Astrocyte (in vitro differentiated cells and primary cell): ENCODE measurements at regions not wholly inside any gene's neighbourhood (a gene's known extent, or its start where the extent isn't known, plus 50 kb on each side); places are given as distances from the start of the nearest gene placed in this dataset.

Experiments used
- DNase-seq: peaks from one replicate; pipeline ENCODE4 v3.0.0-alpha.2; 2010; ENCODE audit warnings: low read depth
- FAIRE-seq: peaks from 2 replicates; lab custom pipeline; 2011; peaks lifted over from hg19 to GRCh38; lab: Jason Lieb, UNC
- H2AFZ ChIP-seq: 2 replicates; pipeline ENCODE4 v1.6.0; 2012; ENCODE audit warnings: low read depth, low read length, inconsistent platforms
- H3K27ac ChIP-seq: 2 replicates; pipeline ENCODE4 v1.5.1; 2011; ENCODE audit warnings: low read depth, low read length, inconsistent platforms
- H3K27me3 ChIP-seq: 2 replicates; pipeline ENCODE4 v1.6.0; 2011; ENCODE audit warnings: low read length, inconsistent platforms; ENCODE audit not compliant: insufficient read depth
- H3K36me3 ChIP-seq: 2 replicates; pipeline ENCODE4 v1.5.1; 2011; ENCODE audit warnings: low read length, inconsistent platforms; ENCODE audit not compliant: insufficient read depth
- H3K4me1 ChIP-seq: 2 replicates; pipeline ENCODE4 v1.5.1; 2011; ENCODE audit warnings: low read length, inconsistent platforms; ENCODE audit not compliant: insufficient read depth
- H3K4me2 ChIP-seq: 2 replicates; pipeline ENCODE4 v1.6.0; 2012; ENCODE audit warnings: low read length, inconsistent platforms
- H3K4me3 ChIP-seq: 2 replicates; pipeline ENCODE4 v1.5.1; 2011; ENCODE audit warnings: low read depth, mild to moderate bottlenecking, low read length, inconsistent platforms; ENCODE audit not compliant: insufficient read depth
- H3K79me2 ChIP-seq: 2 replicates; pipeline ENCODE4 v1.6.0; 2012; ENCODE audit warnings: mild to moderate bottlenecking, low read length, inconsistent platforms; ENCODE audit not compliant: insufficient read depth
- H3K9ac ChIP-seq: 2 replicates; pipeline ENCODE4 v1.6.0; 2012; ENCODE audit warnings: mild to moderate bottlenecking, low read length, inconsistent platforms
- H3K9me3 ChIP-seq: 2 replicates; pipeline ENCODE4 v1.5.1; 2012; ENCODE audit warnings: low read depth, mild to moderate bottlenecking, low read length, inconsistent platforms; ENCODE audit not compliant: insufficient read depth
- H4K20me1 ChIP-seq: 2 replicates; pipeline ENCODE4 v1.6.0; 2012; ENCODE audit warnings: low read length, inconsistent platforms; ENCODE audit not compliant: insufficient read depth
- H3K27ac Mint-ChIP-seq: one replicate; pipeline ENCODE4 v1.8.0; 2021; ENCODE audit warnings: mild to moderate bottlenecking, mixed read lengths; ENCODE audit not compliant: unreplicated experiment
- H3K27me3 Mint-ChIP-seq: one replicate; pipeline ENCODE4 v1.8.0; 2021; ENCODE audit warnings: low read depth, mixed read lengths; ENCODE audit not compliant: unreplicated experiment
- H3K36me3 Mint-ChIP-seq: one replicate; pipeline ENCODE4 v1.8.0; 2021; ENCODE audit warnings: low read depth, mixed read lengths; ENCODE audit not compliant: unreplicated experiment
- H3K4me1 Mint-ChIP-seq: one replicate; pipeline ENCODE4 v1.8.0; 2021; ENCODE audit warnings: low read depth, mixed read lengths; ENCODE audit not compliant: unreplicated experiment
- H3K4me3 Mint-ChIP-seq: one replicate; pipeline ENCODE4 v1.8.0; 2021; ENCODE audit warnings: mild to moderate bottlenecking, moderate library complexity, mixed read lengths; ENCODE audit not compliant: unreplicated experiment
- H3K9me3 Mint-ChIP-seq: one replicate; pipeline ENCODE4 v1.8.0; 2021; ENCODE audit warnings: mild to moderate bottlenecking, mixed read lengths; ENCODE audit not compliant: unreplicated experiment
- EZH2 ChIP-seq: IDR thresholded peaks from 2 replicates; pipeline ENCODE4 v1.6.1; 2012; ENCODE audit warnings: mild to moderate bottlenecking, low read length, inconsistent platforms; ENCODE audit not compliant: insufficient read depth
- TF ChIP-seq, protein P1 (sequence below): IDR thresholded peaks from 2 replicates; pipeline ENCODE4 v1.5.1; 2011; ENCODE audit warnings: low read depth, mild to moderate bottlenecking, inconsistent platforms, low read length, moderate library complexity; ENCODE audit not compliant: insufficient read depth

- no peaks in the 10 kb centered on the region for H3K36me3 ChIP-seq
- Mint-ChIP-seq H3K27me3 (no peaks in the 10 kb centered on the region), H3K27ac (no peak overlapping the region), H3K36me3 (no peaks in the 10 kb centered on the region), H3K4me1 (peaks cover 19% of the 10 kb centered on the region), H3K9me3 (peaks cover 3% of the 10 kb centered on the region), H3K4me3 (no peak overlapping the region)
- H3K9ac ChIP-seq, result no peak overlapping the region
- H3K4me1 ChIP-seq, result no peaks in the 10 kb centered on the region
- H3K27me3 ChIP-seq, result no peaks in the 10 kb centered on the region
- TF ChIP-seq EZH2, result no peak
- TF ChIP-seq, protein P1, sequence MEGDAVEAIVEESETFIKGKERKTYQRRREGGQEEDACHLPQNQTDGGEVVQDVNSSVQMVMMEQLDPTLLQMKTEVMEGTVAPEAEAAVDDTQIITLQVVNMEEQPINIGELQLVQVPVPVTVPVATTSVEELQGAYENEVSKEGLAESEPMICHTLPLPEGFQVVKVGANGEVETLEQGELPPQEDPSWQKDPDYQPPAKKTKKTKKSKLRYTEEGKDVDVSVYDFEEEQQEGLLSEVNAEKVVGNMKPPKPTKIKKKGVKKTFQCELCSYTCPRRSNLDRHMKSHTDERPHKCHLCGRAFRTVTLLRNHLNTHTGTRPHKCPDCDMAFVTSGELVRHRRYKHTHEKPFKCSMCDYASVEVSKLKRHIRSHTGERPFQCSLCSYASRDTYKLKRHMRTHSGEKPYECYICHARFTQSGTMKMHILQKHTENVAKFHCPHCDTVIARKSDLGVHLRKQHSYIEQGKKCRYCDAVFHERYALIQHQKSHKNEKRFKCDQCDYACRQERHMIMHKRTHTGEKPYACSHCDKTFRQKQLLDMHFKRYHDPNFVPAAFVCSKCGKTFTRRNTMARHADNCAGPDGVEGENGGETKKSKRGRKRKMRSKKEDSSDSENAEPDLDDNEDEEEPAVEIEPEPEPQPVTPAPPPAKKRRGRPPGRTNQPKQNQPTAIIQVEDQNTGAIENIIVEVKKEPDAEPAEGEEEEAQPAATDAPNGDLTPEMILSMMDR, result no peak
- H3K79me2 ChIP-seq, result no peaks in the 10 kb centered on the region
- no peak overlapping the region for H2AFZ ChIP-seq
- no peak overlapping the region for H3K27ac ChIP-seq
- H3K4me3 ChIP-seq, result no peak overlapping the region
- H4K20me1 ChIP-seq, result no peaks in the 10 kb centered on the region
- H3K9me3 ChIP-seq, result no peaks in the 10 kb centered on the region
- no peak overlapping the region for H3K4me2 ChIP-seq
- DNase-seq, result no peak
- no peak for FAIRE-seq
Measured at GRCh38 chr7:113282875-113283274, 164.5 kb upstream of the SMIM30 start.

DNA sequence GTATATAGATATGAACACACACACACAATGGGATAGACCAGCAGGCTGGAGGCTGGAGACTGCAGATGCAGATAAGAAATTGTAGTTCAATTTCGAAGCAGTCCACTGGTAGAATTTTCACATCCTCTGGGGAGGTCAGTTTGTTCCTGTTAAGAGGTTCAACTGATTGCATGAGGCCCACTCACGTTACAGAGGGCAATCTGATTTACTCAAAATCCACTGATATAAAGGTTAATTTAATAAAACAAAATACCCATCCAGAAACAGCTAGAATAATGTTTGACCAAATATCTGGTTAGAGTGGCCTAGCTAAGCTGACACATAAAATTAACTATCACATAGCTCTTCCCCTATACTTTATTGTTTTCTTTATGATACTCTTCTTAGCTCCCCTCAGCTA, 162.9 kb upstream of the SMIM30 start:
- Mint-ChIP-seq H3K27ac (no peak overlapping the region), H3K27me3 (no peaks in the 10 kb centered on the region), H3K4me1 (peaks cover 19% of the 10 kb centered on the region), H3K9me3 (peaks cover 3% of the 10 kb centered on the region), H3K4me3 (no peak overlapping the region), H3K36me3 (no peaks in the 10 kb centered on the region)
- no peaks in the 10 kb centered on the region for H4K20me1 ChIP-seq
- no peak overlapping the region for H3K27ac ChIP-seq
- FAIRE-seq, result no peak
- H2AFZ ChIP-seq, result no peak overlapping the region
- H3K4me1 ChIP-seq, result no peaks in the 10 kb centered on the region
- no peak overlapping the region for H3K4me3 ChIP-seq
- H3K9ac ChIP-seq, result no peak overlapping the region
- DNase-seq, result no peak
- no peaks in the 10 kb centered on the region for H3K9me3 ChIP-seq
- H3K36me3 ChIP-seq, result no peaks in the 10 kb centered on the region
- H3K4me2 ChIP-seq, result no peak overlapping the region
- TF ChIP-seq EZH2, result no peak
- TF ChIP-seq, protein P1, result no peak
- H3K79me2 ChIP-seq, result no peaks in the 10 kb centered on the region
- no peaks in the 10 kb centered on the region for H3K27me3 ChIP-seq

- Histone ChIP-seq H4K20me1 (no peaks in the 10 kb centered on the region), H3K9ac (no peak overlapping the region), H3K27me3 (no peaks in the 10 kb centered on the region), H3K27ac (no peak overlapping the region), H3K36me3 (no peaks in the 10 kb centered on the region), H3K9me3 (no peaks in the 10 kb centered on the region), H2AFZ (no peak overlapping the region), H3K79me2 (no peaks in the 10 kb centered on the region), H3K4me3 (no peak overlapping the region), H3K4me2 (no peak overlapping the region), H3K4me1 (no peaks in the 10 kb centered on the region)
- peaks cover 12% of the 10 kb centered on the region for H3K4me1 Mint-ChIP-seq
- no peaks in the 10 kb centered on the region for H3K27me3 Mint-ChIP-seq
- no peak for FAIRE-seq
- no peak for TF ChIP-seq EZH2
- TF ChIP-seq, protein P1, result no peak
- H3K27ac Mint-ChIP-seq, result no peak overlapping the region
- H3K36me3 Mint-ChIP-seq, result no peaks in the 10 kb centered on the region
- no peak for DNase-seq
- H3K4me3 Mint-ChIP-seq, result no peak overlapping the region
- peaks cover 2% of the 10 kb centered on the region for H3K9me3 Mint-ChIP-seq
Measured at GRCh38 chr7:113279256-113279655, 160.9 kb upstream of the SMIM30 start.
